ENCODE measurements at regions not wholly inside any gene's neighbourhood (a gene's known extent, or its start where the extent isn't known, plus 50 kb on each side); places are given as distances from the start of the nearest gene placed in this dataset.

- Histone ChIP-seq H3K4me3 (no peak overlapping the region), H3K9me3 (ENCODE audit: low read depth, low read length) (no peaks in the 10 kb centered on the region), H3K36me3 (ENCODE audit: insufficient read depth, low read length) (no peaks in the 10 kb centered on the region), H3K27ac (no peak overlapping the region), H3K9ac (ENCODE audit: insufficient read length) (no peak overlapping the region)
- no peak for DNase-seq (ENCODE audit: low read depth, low spot score)
- TF ChIP-seq POLR2AphosphoS5 (IDR thresholded peaks at IDR 0.05; ENCODE audit: borderline replicate concordance, low read depth, low read length) (no peak), FOXP2 (optimal IDR thresholded peaks at IDR 0.05; ENCODE audit: control extremely low read depth, extremely low read length, insufficient read depth) (no peak), EZH2 (IDR thresholded peaks at IDR 0.05) (no peak)
Measured at GRCh38 chr3:3586843-3587646, 212.2 kb upstream of the LRRN1 start.

GRCh38 chr3:3586336-3586735, 212.9 kb upstream of the LRRN1 start:
- no peak for DNase-seq (ENCODE audit: low read depth, low spot score)
- Histone ChIP-seq H3K9ac (ENCODE audit: insufficient read length) (no peak overlapping the region), H3K36me3 (ENCODE audit: insufficient read depth, low read length) (no peaks in the 10 kb centered on the region), H3K4me3 (no peak overlapping the region), H3K27ac (no peak overlapping the region), H3K9me3 (ENCODE audit: low read depth, low read length) (no peaks in the 10 kb centered on the region)
- TF ChIP-seq FOXP2 (optimal IDR thresholded peaks at IDR 0.05; ENCODE audit: control extremely low read depth, extremely low read length, insufficient read depth): no peak
- no peak for TF ChIP-seq POLR2AphosphoS5 (IDR thresholded peaks at IDR 0.05; ENCODE audit: borderline replicate concordance, low read depth, low read length)
- TF ChIP-seq EZH2 (IDR thresholded peaks at IDR 0.05): no peak

- Histone ChIP-seq H3K9ac (ENCODE audit: insufficient read length) (no peak overlapping the region), H3K4me3 (no peak overlapping the region), H3K36me3 (ENCODE audit: insufficient read depth, low read length) (no peaks in the 10 kb centered on the region), H3K27ac (no peak overlapping the region), H3K9me3 (ENCODE audit: low read depth, low read length) (no peaks in the 10 kb centered on the region)
- TF ChIP-seq EZH2 (IDR thresholded peaks at IDR 0.05): no peak
- no peak for TF ChIP-seq FOXP2 (optimal IDR thresholded peaks at IDR 0.05; ENCODE audit: control extremely low read depth, extremely low read length, insufficient read depth)
- no peak for TF ChIP-seq POLR2AphosphoS5 (IDR thresholded peaks at IDR 0.05; ENCODE audit: borderline replicate concordance, low read depth, low read length)
- no peak for DNase-seq (ENCODE audit: low read depth, low spot score)
Measured at GRCh38 chr3:3579658-3580057, 219.6 kb upstream of the LRRN1 start.

GRCh38 chr3:3578718-3579117, 220.5 kb upstream of the LRRN1 start:
- DNase-seq (ENCODE audit: low read depth, low spot score): no peak
- Histone ChIP-seq H3K9me3 (ENCODE audit: low read depth, low read length) (no peaks in the 10 kb centered on the region), H3K27ac (no peak overlapping the region), H3K4me3 (no peak overlapping the region), H3K9ac (ENCODE audit: insufficient read length) (no peak overlapping the region), H3K36me3 (ENCODE audit: insufficient read depth, low read length) (no peaks in the 10 kb centered on the region)
- TF ChIP-seq POLR2AphosphoS5 (IDR thresholded peaks at IDR 0.05; ENCODE audit: borderline replicate concordance, low read depth, low read length) (no peak), EZH2 (IDR thresholded peaks at IDR 0.05) (no peak), FOXP2 (optimal IDR thresholded peaks at IDR 0.05; ENCODE audit: control extremely low read depth, extremely low read length, insufficient read depth) (no peak)

GRCh38 chr3:3577823-3578222, 221.4 kb upstream of the LRRN1 start:
- no peak for TF ChIP-seq FOXP2 (optimal IDR thresholded peaks at IDR 0.05; ENCODE audit: control extremely low read depth, extremely low read length, insufficient read depth)
- no peak for TF ChIP-seq EZH2 (IDR thresholded peaks at IDR 0.05)
- TF ChIP-seq POLR2AphosphoS5 (IDR thresholded peaks at IDR 0.05; ENCODE audit: borderline replicate concordance, low read depth, low read length): no peak
- no peak overlapping the region for H3K4me3 ChIP-seq
- no peak for DNase-seq (ENCODE audit: low read depth, low spot score)
- H3K9me3 ChIP-seq (ENCODE audit: low read depth, low read length): no peaks in the 10 kb centered on the region
- no peak overlapping the region for H3K27ac ChIP-seq
- H3K36me3 ChIP-seq (ENCODE audit: insufficient read depth, low read length): no peaks in the 10 kb centered on the region
- H3K9ac ChIP-seq (ENCODE audit: insufficient read length): no peak overlapping the region

GRCh38 chr3:3573341-3573740, 225.9 kb upstream of the LRRN1 start:
- Histone ChIP-seq H3K9me3 (ENCODE audit: low read depth, low read length) (no peaks in the 10 kb centered on the region), H3K36me3 (ENCODE audit: insufficient read depth, low read length) (no peaks in the 10 kb centered on the region), H3K27ac (no peak overlapping the region), H3K4me3 (no peak overlapping the region), H3K9ac (ENCODE audit: insufficient read length) (no peak overlapping the region)
- no peak for TF ChIP-seq EZH2 (IDR thresholded peaks at IDR 0.05)
- no peak for TF ChIP-seq FOXP2 (optimal IDR thresholded peaks at IDR 0.05; ENCODE audit: control extremely low read depth, extremely low read length, insufficient read depth)
- no peak for TF ChIP-seq POLR2AphosphoS5 (IDR thresholded peaks at IDR 0.05; ENCODE audit: borderline replicate concordance, low read depth, low read length)
- no peak for DNase-seq (ENCODE audit: low read depth, low spot score)

- DNase-seq (ENCODE audit: low read depth, low spot score): no peak
- H3K27ac ChIP-seq: no peak overlapping the region
Measured at GRCh38 chr3:3560591-3561311, 238.5 kb upstream of the LRRN1 start.

GRCh38 chr3:3559786-3560185, 239.4 kb upstream of the LRRN1 start:
- DNase-seq (ENCODE audit: low read depth, low spot score): no peak
- Histone ChIP-seq H3K9me3 (ENCODE audit: low read depth, low read length) (no peaks in the 10 kb centered on the region), H3K36me3 (ENCODE audit: insufficient read depth, low read length) (no peaks in the 10 kb centered on the region), H3K4me3 (no peak overlapping the region), H3K27ac (no peak overlapping the region), H3K9ac (ENCODE audit: insufficient read length) (no peak overlapping the region)
- TF ChIP-seq EZH2 (IDR thresholded peaks at IDR 0.05) (no peak), FOXP2 (optimal IDR thresholded peaks at IDR 0.05; ENCODE audit: control extremely low read depth, extremely low read length, insufficient read depth) (no peak), POLR2AphosphoS5 (IDR thresholded peaks at IDR 0.05; ENCODE audit: borderline replicate concordance, low read depth, low read length) (no peak)

More at GRCh38 chr3:3560591-3561311, 238.5 kb upstream of the LRRN1 start:
- TF ChIP-seq POLR2AphosphoS5 (IDR thresholded peaks at IDR 0.05; ENCODE audit: borderline replicate concordance, low read depth, low read length) (no peak), FOXP2 (optimal IDR thresholded peaks at IDR 0.05; ENCODE audit: control extremely low read depth, extremely low read length, insufficient read depth) (no peak), EZH2 (IDR thresholded peaks at IDR 0.05) (no peak)
- Histone ChIP-seq H3K9me3 (ENCODE audit: low read depth, low read length) (no peaks in the 10 kb centered on the region), H3K36me3 (ENCODE audit: insufficient read depth, low read length) (no peaks in the 10 kb centered on the region), H3K4me3 (no peak overlapping the region), H3K9ac (ENCODE audit: insufficient read length) (no peak overlapping the region)

Data from SK-N-MC (cell line).